HFF-Myc (cell line): ENCODE measurements at regions not wholly inside any gene's neighbourhood (a gene's known extent, or its start where the extent isn't known, plus 50 kb on each side); places are given as distances from the start of the nearest gene placed in this dataset.

Source experiments
- DNase-seq: peaks from one replicate; pipeline ENCODE4 v3.0.0-alpha.2; 2011; ENCODE audit warnings: low read depth; ENCODE audit errors: extremely low read depth
- H3K4me3 ChIP-seq: replicated peaks from 2 replicates; pipeline ENCODE4 v1.5.1; 2011; ENCODE audit warnings: low read depth, mild to moderate bottlenecking, control low read depth, low read length
- TF ChIP-seq, protein P1 (sequence below): IDR thresholded peaks from 2 replicates; pipeline ENCODE4 v1.5.1; 2012; ENCODE audit warnings: mild to moderate bottlenecking, low read depth, low read length, control low read depth; ENCODE audit errors: missing control alignments

DNA sequence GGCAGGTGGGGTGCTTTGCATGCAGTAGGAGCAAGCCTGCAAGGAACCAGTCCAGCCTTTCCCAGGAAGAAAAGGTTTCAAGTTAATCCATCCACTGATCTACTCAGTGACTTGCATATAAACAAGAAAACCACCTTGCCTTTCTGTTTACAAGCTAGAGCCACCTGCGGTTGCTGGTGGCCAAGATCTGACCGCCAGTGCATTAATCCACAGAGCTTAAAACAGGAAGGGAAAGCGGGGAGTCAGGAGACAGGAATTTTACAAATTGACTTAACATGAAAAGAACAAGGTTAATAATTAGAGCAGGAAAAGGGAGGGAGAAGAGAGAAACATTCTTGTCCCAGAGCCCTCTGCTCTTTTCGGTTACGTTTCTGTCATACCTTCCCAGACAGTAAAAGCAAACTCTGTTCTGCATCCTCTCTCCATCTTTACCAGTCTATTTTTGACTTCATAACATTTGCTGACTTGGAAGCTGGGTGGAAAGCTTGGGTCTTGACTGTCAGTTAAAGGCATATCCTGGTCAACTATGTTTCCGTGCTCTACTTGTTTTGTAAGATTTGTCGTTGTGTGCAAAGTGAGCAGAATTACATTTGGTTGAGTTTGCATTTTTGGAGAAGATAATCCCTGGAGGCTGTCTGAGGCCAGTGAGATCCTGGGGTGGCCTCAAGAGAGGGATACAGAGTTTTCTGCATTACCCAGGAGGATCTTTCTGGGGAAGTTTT, 760.6 kb downstream of the EFNB2 start:
- no peak overlapping the region for H3K4me3 ChIP-seq
- no peak for DNase-seq
- TF ChIP-seq, protein P1, sequence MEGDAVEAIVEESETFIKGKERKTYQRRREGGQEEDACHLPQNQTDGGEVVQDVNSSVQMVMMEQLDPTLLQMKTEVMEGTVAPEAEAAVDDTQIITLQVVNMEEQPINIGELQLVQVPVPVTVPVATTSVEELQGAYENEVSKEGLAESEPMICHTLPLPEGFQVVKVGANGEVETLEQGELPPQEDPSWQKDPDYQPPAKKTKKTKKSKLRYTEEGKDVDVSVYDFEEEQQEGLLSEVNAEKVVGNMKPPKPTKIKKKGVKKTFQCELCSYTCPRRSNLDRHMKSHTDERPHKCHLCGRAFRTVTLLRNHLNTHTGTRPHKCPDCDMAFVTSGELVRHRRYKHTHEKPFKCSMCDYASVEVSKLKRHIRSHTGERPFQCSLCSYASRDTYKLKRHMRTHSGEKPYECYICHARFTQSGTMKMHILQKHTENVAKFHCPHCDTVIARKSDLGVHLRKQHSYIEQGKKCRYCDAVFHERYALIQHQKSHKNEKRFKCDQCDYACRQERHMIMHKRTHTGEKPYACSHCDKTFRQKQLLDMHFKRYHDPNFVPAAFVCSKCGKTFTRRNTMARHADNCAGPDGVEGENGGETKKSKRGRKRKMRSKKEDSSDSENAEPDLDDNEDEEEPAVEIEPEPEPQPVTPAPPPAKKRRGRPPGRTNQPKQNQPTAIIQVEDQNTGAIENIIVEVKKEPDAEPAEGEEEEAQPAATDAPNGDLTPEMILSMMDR: no peak

DNA sequence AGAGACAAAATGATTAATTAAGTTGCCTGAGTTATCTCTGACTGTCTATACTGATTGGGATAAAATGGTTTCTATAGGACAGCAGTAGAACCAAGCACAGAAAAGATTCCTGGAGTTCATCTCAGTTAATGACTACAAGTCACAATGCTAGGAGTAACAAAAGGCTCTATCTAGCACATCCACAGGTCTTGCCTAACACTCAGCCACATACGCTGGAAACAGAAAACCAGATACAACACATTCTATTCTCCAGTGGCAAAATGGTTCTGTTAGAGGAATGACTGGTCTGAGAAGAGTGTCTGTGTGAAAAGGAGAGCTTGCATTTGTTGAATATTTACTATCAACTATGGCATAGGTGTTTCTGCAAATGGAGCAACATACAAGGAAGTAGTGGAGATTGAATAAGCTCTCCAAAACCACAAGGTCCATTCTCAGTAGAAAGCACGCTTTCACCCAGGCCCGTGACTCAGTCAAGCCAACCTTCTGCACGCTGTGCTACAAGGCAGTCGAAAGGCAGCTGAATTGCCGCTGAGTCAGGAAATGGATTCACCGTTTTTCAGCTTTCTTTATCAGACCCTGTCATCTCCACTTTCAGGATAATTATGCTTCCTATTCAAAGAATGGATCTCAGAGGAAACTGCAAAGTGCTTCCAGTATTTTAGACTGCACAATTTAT, 761.5 kb downstream of the EFNB2 start:
- H3K4me3 ChIP-seq: no peak overlapping the region
- TF ChIP-seq, protein P1: no peak
- no peak for DNase-seq

DNA sequence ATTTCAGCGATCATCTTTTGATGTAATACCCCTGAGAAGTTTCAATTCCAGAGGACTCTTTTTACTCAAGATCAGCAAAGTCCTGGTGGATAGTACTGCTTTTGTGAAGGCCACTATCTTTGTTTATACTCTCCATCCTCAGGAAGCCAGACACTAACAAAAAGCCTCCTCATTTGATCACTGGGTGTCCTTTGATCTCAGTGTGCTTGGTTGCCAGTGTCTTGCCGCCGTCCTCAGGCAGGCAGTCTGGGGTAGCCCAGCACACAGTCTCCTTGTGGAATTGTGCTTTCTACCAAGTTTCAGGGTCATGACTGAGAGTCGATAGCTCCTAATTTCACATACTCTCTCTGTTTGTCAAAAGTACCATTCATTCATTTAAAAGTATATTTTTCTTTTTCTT, 762.2 kb downstream of the EFNB2 start:
- TF ChIP-seq, protein P1: no peak
- H3K4me3 ChIP-seq: no peak overlapping the region
- no peak for DNase-seq

DNA sequence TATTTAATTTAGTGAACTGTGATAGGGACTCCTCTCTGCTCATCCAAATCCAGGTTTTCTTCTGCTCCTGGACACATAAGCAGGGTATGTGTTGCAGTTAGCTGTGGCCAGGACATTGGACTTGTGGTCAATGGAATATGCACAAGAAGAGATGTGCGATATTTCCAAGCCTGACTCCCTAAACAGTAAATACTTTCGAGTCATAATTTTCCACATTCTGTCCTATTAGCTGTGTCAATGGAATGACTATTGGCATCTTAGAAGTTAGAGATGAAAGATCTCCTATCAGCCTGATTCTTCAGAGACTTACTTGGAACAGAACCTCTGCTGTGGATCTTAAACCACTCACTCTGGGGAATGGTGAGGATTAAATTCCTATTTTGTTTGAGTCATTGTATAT, 771.0 kb downstream of the EFNB2 start:
- H3K4me3 ChIP-seq: no peak overlapping the region
- TF ChIP-seq, protein P1: no peak
- no peak for DNase-seq

DNA sequence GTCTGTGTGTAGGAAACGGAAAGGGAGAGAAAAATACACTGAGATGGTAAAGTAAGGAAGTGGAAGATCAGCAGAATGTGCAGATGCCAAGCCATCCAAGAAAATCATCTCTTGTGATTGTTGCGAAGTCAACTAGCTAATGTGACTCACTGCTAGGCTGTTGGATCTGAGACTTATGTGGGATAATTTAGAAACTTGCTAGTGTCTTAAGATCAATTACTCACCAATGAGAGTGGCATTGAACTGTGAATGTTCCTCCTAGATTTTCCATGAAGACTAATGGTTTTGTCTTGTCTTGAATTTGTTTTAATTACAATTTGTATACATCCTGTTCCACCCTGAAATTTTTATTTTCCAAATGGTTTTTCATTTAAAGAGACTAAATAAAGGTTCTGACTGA, 771.6 kb downstream of the EFNB2 start:
- DNase-seq: no peak
- no peak overlapping the region for H3K4me3 ChIP-seq
- TF ChIP-seq, protein P1: no peak

DNA sequence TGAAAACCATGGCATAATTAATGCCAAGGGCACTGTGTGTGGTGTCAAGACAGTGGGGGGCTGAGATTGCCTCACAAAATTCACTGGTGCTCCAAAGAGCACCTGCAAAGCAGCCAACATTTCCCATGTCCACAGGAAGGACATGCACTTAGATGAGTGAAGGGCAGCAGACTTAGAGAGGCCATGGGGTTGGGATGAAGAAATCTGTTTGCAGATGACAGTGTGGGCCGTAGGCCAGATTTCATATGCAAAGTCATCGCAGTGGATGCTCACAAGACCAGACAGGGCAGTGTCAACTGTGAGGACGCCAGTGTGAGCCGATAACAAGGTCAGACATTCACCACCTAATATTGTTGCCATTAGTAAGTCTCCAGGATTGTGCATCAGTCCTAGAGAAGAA, 773.4 kb downstream of the EFNB2 start:
- TF ChIP-seq, protein P1: no peak
- H3K4me3 ChIP-seq: no peak overlapping the region
- no peak for DNase-seq
